GM19351 (cell line): ENCODE measurements at regions not wholly inside any gene's neighbourhood (a gene's known extent, or its start where the extent isn't known, plus 50 kb on each side); places are given as distances from the start of the nearest gene placed in this dataset.
A peak's percentile ranks its signal among the peaks of the same experiment; 100 is the strongest.
"Not testable (repeated sequence)": the region's sequence is repeated elsewhere in the genome, so short reads cannot be mapped to it uniquely, and the experiment has no call there.

ENCODE experiments used
- ATAC-seq: cut with Tn5 transposase; IDR thresholded peaks from one replicate; pipeline ENCODE4 v1.9.1; 2021; ENCODE audit warnings: mild to moderate bottlenecking, moderate library complexity; ENCODE audit not compliant: unreplicated experiment

GRCh38 chr14:28820677-28821076 lies 54.1 kb downstream of the FOXG1 start:
- ATAC-seq = no peak

GRCh38 chr14:28821993-28822392 lies 55.4 kb downstream of the FOXG1 start:
- ATAC-seq = no peak

GRCh38 chr14:28823245-28823644 lies 56.7 kb downstream of the FOXG1 start:
- ATAC-seq = no peak

- no peak for ATAC-seq
Observed at GRCh38 chr14:28830115-28830534, 63.5 kb downstream of the FOXG1 start.

GRCh38 chr14:28831126-28831525 lies 64.5 kb downstream of the FOXG1 start:
- peak; percentile 95 for ATAC-seq

- not testable (repeated sequence) for ATAC-seq
Observed at GRCh38 chr14:28842569-28842968, 76.0 kb downstream of the FOXG1 start.

- no peak for ATAC-seq
Observed at GRCh38 chr14:28867571-28867970, 101.0 kb downstream of the FOXG1 start.

GRCh38 chr14:28870033-28870564 lies 103.5 kb downstream of the FOXG1 start:
- no peak for ATAC-seq

GRCh38 chr14:28875934-28876571 lies 109.5 kb downstream of the FOXG1 start:
- no peak for ATAC-seq

GRCh38 chr14:28876572-28876945 lies 110.0 kb downstream of the FOXG1 start:
- ATAC-seq = no peak

GRCh38 chr14:28877923-28878322 lies 111.3 kb downstream of the FOXG1 start:
- no peak for ATAC-seq

GRCh38 chr14:28879573-28879996 lies 113.0 kb downstream of the FOXG1 start:
- no peak for ATAC-seq

GRCh38 chr14:28886940-28887339 lies 120.4 kb downstream of the FOXG1 start:
- ATAC-seq = no peak

GRCh38 chr14:28895389-28895788 lies 128.8 kb downstream of the FOXG1 start:
- ATAC-seq = no peak

GRCh38 chr14:28896337-28896736 lies 129.8 kb downstream of the FOXG1 start:
- no peak for ATAC-seq

- ATAC-seq = no peak
Observed at GRCh38 chr14:28901631-28902030, 135.0 kb downstream of the FOXG1 start.

GRCh38 chr14:28902930-28903329 lies 136.3 kb downstream of the FOXG1 start:
- ATAC-seq = no peak

- ATAC-seq = no peak
Observed at GRCh38 chr14:28911521-28911920, 144.9 kb downstream of the FOXG1 start.

GRCh38 chr14:28913056-28913455 lies 146.5 kb downstream of the FOXG1 start:
- ATAC-seq = no peak

- no peak for ATAC-seq
Observed at GRCh38 chr14:28926122-28926521, 159.5 kb downstream of the FOXG1 start.

GRCh38 chr14:28931999-28932398 lies 165.4 kb downstream of the FOXG1 start:
- ATAC-seq = no peak

- ATAC-seq = no peak
Observed at GRCh38 chr14:28936601-28937000, 170.0 kb downstream of the FOXG1 start.

GRCh38 chr14:28941758-28942157 lies 175.2 kb downstream of the FOXG1 start:
- ATAC-seq = no peak
